Suprapubic skin (tissue), 3 donors: ENCODE measurements at regions not wholly inside any gene's neighbourhood (a gene's known extent, or its start where the extent isn't known, plus 50 kb on each side); places are given as distances from the start of the nearest gene placed in this dataset.

Experiments used
- CTCF ChIP-seq, 2 donors: fragments of 200-600 bp in 1 of 2; fragments of 450-650 bp in 1 of 2; sonication (generic) in 1 of 2; IDR thresholded peaks; one replicate each; pipeline ENCODE4 v1.5.1; 2016 to 2019; ENCODE audit warnings: antibody characterized with exemption in 2 of 2, mild to moderate bottlenecking in 1 of 2, moderate library complexity in 1 of 2
- POLR2A ChIP-seq, 2 donors: fragments of 450-650 bp; IDR thresholded peaks; one replicate each; pipeline ENCODE4 v1.6.1; 2017; ENCODE audit warnings: antibody characterized with exemption in 2 of 2, mild to moderate bottlenecking in 2 of 2, moderate library complexity in 2 of 2

- TF ChIP-seq POLR2A (IDR thresholded peaks at IDR 0.05) (no peak), CTCF (IDR thresholded peaks at IDR 0.05) (no peak)
Observed at GRCh38 chr13:59490651-59491050, 673.1 kb downstream of the DIAPH3 start.
